ENCODE measurements at regions not wholly inside any gene's neighbourhood (a gene's known extent, or its start where the extent isn't known, plus 50 kb on each side); places are given as distances from the start of the nearest gene placed in this dataset.
A peak's percentile ranks its signal among the peaks of the same experiment; 100 is the strongest.

- no peaks in the 10 kb centered on the region for H3K36me3 ChIP-seq (ENCODE audit: control insufficient read depth, insufficient read depth, low read length)
- intact Hi-C loops (cut with micrococcal nuclease; ENCODE audit: unreplicated experiment) (no loop called here), in situ Hi-C loops (cut with HindIII; ENCODE audit: low pct_unique_long_range_greater_than_20kb, low sequenced_read_pairs) (no loop called here)
- peak; percentile 92 for ATAC-seq
- ChIA-PET CTCF (no interaction called here), POLR2A (no interaction called here)
- BruUV-seq (replicated peaks), result no TSS peak
- peaks cover 4% of the 10 kb centered on the region for H3K4me1 ChIP-seq (ENCODE audit: control insufficient read depth, insufficient read depth, low read length)
- no peak overlapping the region for H3K4me3 ChIP-seq (ENCODE audit: low read depth in 2 of 2, low read length in 2 of 2)
- H3K27ac ChIP-seq (ENCODE audit: low read length), result peak overlapping the region; percentile 49
- DNase-seq (ENCODE audit: low read depth, low spot score), result peak; percentile 27
- no peaks in the 10 kb centered on the region for H3K27me3 ChIP-seq (ENCODE audit: control insufficient read depth, insufficient read depth, low read length)
- H3K9me3 ChIP-seq (ENCODE audit: control insufficient read depth, insufficient read depth, low read depth, low read length), result peaks cover 3% of the 10 kb centered on the region; the same call in 1 of the 2 replicates
- TF ChIP-seq SIN3A (IDR thresholded peaks at IDR 0.05; ENCODE audit: borderline replicate concordance, insufficient read depth, low read depth, low read length) (no peak), TCF7L2 (IDR thresholded peaks at IDR 0.05; ENCODE audit: low read depth, low read length) (peak; percentile 34; the same call in 1 of the 2 replicates)
Measured at GRCh38 chr11:80297858-80298632, 857.2 kb upstream of the TENM4 start.

DNA sequence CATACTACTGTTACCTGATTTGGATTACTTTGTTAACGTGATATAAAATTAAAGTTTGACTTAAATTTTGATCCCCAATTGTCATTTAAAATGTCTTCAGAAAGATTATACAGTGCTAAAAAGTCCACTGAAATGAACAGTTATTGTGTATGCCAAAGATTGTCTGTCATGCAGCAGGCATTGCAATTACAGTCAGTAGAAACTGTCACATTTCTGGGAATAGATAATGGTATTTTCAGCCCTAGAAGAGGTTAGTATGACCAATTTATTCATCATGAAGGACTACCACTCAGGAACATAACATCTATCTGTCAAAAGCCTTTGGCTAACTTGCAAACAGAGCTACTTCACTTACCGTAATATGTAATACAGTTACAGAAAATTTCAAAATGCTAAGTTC lies 852.5 kb upstream of the TENM4 start:
- ChIA-PET POLR2A (no interaction called here), CTCF (no interaction called here)
- Histone ChIP-seq H3K27ac (ENCODE audit: low read length) (no peak overlapping the region), H3K4me3 (ENCODE audit: low read depth in 2 of 2, low read length in 2 of 2) (no peak overlapping the region), H3K36me3 (ENCODE audit: control insufficient read depth, insufficient read depth, low read length) (no peaks in the 10 kb centered on the region), H3K27me3 (ENCODE audit: control insufficient read depth, insufficient read depth, low read length) (no peaks in the 10 kb centered on the region), H3K9me3 (ENCODE audit: control insufficient read depth, insufficient read depth, low read depth, low read length) (peaks cover 3% of the 10 kb centered on the region; the same call in 1 of the 2 replicates), H3K4me1 (ENCODE audit: control insufficient read depth, insufficient read depth, low read length) (peaks cover 4% of the 10 kb centered on the region)
- in situ Hi-C loops (cut with HindIII; ENCODE audit: low pct_unique_long_range_greater_than_20kb, low sequenced_read_pairs), result no loop called here
- TF ChIP-seq, protein P1, sequence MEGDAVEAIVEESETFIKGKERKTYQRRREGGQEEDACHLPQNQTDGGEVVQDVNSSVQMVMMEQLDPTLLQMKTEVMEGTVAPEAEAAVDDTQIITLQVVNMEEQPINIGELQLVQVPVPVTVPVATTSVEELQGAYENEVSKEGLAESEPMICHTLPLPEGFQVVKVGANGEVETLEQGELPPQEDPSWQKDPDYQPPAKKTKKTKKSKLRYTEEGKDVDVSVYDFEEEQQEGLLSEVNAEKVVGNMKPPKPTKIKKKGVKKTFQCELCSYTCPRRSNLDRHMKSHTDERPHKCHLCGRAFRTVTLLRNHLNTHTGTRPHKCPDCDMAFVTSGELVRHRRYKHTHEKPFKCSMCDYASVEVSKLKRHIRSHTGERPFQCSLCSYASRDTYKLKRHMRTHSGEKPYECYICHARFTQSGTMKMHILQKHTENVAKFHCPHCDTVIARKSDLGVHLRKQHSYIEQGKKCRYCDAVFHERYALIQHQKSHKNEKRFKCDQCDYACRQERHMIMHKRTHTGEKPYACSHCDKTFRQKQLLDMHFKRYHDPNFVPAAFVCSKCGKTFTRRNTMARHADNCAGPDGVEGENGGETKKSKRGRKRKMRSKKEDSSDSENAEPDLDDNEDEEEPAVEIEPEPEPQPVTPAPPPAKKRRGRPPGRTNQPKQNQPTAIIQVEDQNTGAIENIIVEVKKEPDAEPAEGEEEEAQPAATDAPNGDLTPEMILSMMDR (IDR thresholded peaks at IDR 0.05), result no peak
- TF ChIP-seq SIN3A (IDR thresholded peaks at IDR 0.05; ENCODE audit: borderline replicate concordance, insufficient read depth, low read depth, low read length) (no peak), TCF7L2 (IDR thresholded peaks at IDR 0.05; ENCODE audit: low read depth, low read length) (no peak), POLR2AphosphoS5 (IDR thresholded peaks at IDR 0.05; ENCODE audit: low read depth, low read length) (no peak)
- TF ChIP-seq, protein P2, sequence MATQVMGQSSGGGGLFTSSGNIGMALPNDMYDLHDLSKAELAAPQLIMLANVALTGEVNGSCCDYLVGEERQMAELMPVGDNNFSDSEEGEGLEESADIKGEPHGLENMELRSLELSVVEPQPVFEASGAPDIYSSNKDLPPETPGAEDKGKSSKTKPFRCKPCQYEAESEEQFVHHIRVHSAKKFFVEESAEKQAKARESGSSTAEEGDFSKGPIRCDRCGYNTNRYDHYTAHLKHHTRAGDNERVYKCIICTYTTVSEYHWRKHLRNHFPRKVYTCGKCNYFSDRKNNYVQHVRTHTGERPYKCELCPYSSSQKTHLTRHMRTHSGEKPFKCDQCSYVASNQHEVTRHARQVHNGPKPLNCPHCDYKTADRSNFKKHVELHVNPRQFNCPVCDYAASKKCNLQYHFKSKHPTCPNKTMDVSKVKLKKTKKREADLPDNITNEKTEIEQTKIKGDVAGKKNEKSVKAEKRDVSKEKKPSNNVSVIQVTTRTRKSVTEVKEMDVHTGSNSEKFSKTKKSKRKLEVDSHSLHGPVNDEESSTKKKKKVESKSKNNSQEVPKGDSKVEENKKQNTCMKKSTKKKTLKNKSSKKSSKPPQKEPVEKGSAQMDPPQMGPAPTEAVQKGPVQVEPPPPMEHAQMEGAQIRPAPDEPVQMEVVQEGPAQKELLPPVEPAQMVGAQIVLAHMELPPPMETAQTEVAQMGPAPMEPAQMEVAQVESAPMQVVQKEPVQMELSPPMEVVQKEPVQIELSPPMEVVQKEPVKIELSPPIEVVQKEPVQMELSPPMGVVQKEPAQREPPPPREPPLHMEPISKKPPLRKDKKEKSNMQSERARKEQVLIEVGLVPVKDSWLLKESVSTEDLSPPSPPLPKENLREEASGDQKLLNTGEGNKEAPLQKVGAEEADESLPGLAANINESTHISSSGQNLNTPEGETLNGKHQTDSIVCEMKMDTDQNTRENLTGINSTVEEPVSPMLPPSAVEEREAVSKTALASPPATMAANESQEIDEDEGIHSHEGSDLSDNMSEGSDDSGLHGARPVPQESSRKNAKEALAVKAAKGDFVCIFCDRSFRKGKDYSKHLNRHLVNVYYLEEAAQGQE (IDR thresholded peaks at IDR 0.05; ENCODE audit: insufficient read depth in 1 of 2, low read depth in 2 of 2, low read length in 1 of 2), result no peak
- ATAC-seq (no peak), DNase-seq (ENCODE audit: low read depth, low spot score) (no peak)
- no TSS peak for BruUV-seq (replicated peaks)
- intact Hi-C loops (cut with micrococcal nuclease; ENCODE audit: unreplicated experiment), result no loop called here

Data from Panc1 (cell line).